ENCODE measurements at regions not wholly inside any gene's neighbourhood (a gene's known extent, or its start where the extent isn't known, plus 50 kb on each side); places are given as distances from the start of the nearest gene placed in this dataset.
"Not testable (repeated sequence)": the region's sequence is repeated elsewhere in the genome, so short reads cannot be mapped to it uniquely, and the experiment has no call there.

- DNase-seq (ENCODE audit: low spot score): no peak
Measured at GRCh38 chr15:81939604-81940440, 106.0 kb downstream of the MEX3B start.

GRCh38 chr15:81937189-81937588 is 108.6 kb downstream of the MEX3B start:
- DNase-seq (ENCODE audit: low spot score): no peak

- DNase-seq (ENCODE audit: low spot score): no peak
Measured at GRCh38 chr15:81930582-81931369, 115.0 kb downstream of the MEX3B start.

GRCh38 chr15:81929557-81929956 is 116.3 kb downstream of the MEX3B start:
- DNase-seq (ENCODE audit: low spot score): no peak

- no peak for DNase-seq (ENCODE audit: low spot score)
Measured at GRCh38 chr15:81926981-81927380, 118.8 kb downstream of the MEX3B start.

GRCh38 chr15:81924729-81925128 is 121.1 kb downstream of the MEX3B start:
- DNase-seq (ENCODE audit: low spot score): no peak

GRCh38 chr15:81923561-81924350 is 122.1 kb downstream of the MEX3B start:
- DNase-seq (ENCODE audit: low spot score): no peak

GRCh38 chr15:81922143-81922542 is 123.7 kb downstream of the MEX3B start:
- DNase-seq (ENCODE audit: low spot score): no peak

GRCh38 chr15:81921163-81921562 is 124.7 kb downstream of the MEX3B start:
- no peak for DNase-seq (ENCODE audit: low spot score)

- DNase-seq (ENCODE audit: low spot score): not testable (repeated sequence)
Measured at GRCh38 chr15:81918767-81919166, 127.1 kb downstream of the MEX3B start.

GRCh38 chr15:81916451-81916850 is 129.4 kb downstream of the MEX3B start:
- DNase-seq (ENCODE audit: low spot score): no peak

- no peak for DNase-seq (ENCODE audit: low spot score)
Measured at GRCh38 chr15:81915990-81916389, 129.8 kb downstream of the MEX3B start.

- no peak for DNase-seq (ENCODE audit: low spot score)
Measured at GRCh38 chr15:81914734-81915256, 131.0 kb downstream of the MEX3B start.

GRCh38 chr15:81914333-81914732 is 131.5 kb downstream of the MEX3B start:
- no peak for DNase-seq (ENCODE audit: low spot score)

- DNase-seq (ENCODE audit: low spot score): no peak
Measured at GRCh38 chr15:81911022-81911971, 134.5 kb downstream of the MEX3B start.

- no peak for DNase-seq (ENCODE audit: low spot score)
Measured at GRCh38 chr15:81910355-81911021, 135.3 kb downstream of the MEX3B start.

GRCh38 chr15:81909011-81909358 is 136.8 kb downstream of the MEX3B start:
- DNase-seq (ENCODE audit: low spot score): no peak

- DNase-seq (ENCODE audit: low spot score): no peak
Measured at GRCh38 chr15:81908111-81908510, 137.7 kb downstream of the MEX3B start.

- no peak for DNase-seq (ENCODE audit: low spot score)
Measured at GRCh38 chr15:81907521-81907920, 138.3 kb downstream of the MEX3B start.

GRCh38 chr15:81905889-81906288 is 139.9 kb downstream of the MEX3B start:
- DNase-seq (ENCODE audit: low spot score): no peak

GRCh38 chr15:81901319-81901718 is 144.5 kb downstream of the MEX3B start:
- DNase-seq (ENCODE audit: low spot score): no peak
